GM23248 (cell line): ENCODE measurements at regions not wholly inside any gene's neighbourhood (a gene's known extent, or its start where the extent isn't known, plus 50 kb on each side); places are given as distances from the start of the nearest gene placed in this dataset.

ENCODE experiments used
- DNase-seq: peaks from one replicate; pipeline ENCODE4 v3.0.0-alpha.2; 2015
- H2AFZ ChIP-seq: fragments of 200-600 bp; sonication (generic); 2 replicates; pipeline ENCODE4 v1.6.1; 2016; ENCODE audit warnings: antibody characterized with exemption
- H3F3A ChIP-seq: fragments of 200-600 bp; sonication (generic); 2 replicates; pipeline ENCODE4 v1.6.1; 2016; ENCODE audit warnings: mild to moderate bottlenecking, antibody characterized with exemption, mixed run types; ENCODE audit not compliant: insufficient read depth
- H3K27ac ChIP-seq: fragments of 200-600 bp; sonication (generic); 2 replicates; pipeline ENCODE4 v1.5.1; 2016; ENCODE audit warnings: mild to moderate bottlenecking
- H3K27me3 ChIP-seq: fragments of 200-600 bp; sonication (generic); replicated peaks from 2 replicates; pipeline ENCODE4 v1.6.1; 2016; ENCODE audit warnings: mild to moderate bottlenecking; ENCODE audit not compliant: insufficient read depth
- H3K36me3 ChIP-seq: fragments of 200-600 bp; sonication (generic); 2 replicates; pipeline ENCODE4 v1.6.1; 2016; ENCODE audit warnings: low read depth, mild to moderate bottlenecking
- H3K4me1 ChIP-seq: fragments of 200-600 bp; sonication (generic); 2 replicates; pipeline ENCODE4 v1.6.1; 2016; ENCODE audit warnings: mild to moderate bottlenecking; ENCODE audit not compliant: insufficient read depth
- H3K4me2 ChIP-seq: fragments of 200-600 bp; sonication (generic); one replicate; pipeline ENCODE4 v1.6.1; 2016; ENCODE audit warnings: mild to moderate bottlenecking; ENCODE audit not compliant: unreplicated experiment
- H3K4me3 ChIP-seq: fragments of 200-600 bp; sonication (generic); 2 replicates; pipeline ENCODE4 v1.5.1; 2016; ENCODE audit warnings: mild to moderate bottlenecking
- H3K79me2 ChIP-seq: fragments of 200-600 bp; sonication (generic); 2 replicates; pipeline ENCODE4 v1.6.1; 2016; ENCODE audit warnings: mild to moderate bottlenecking; ENCODE audit not compliant: insufficient read depth
- H3K9ac ChIP-seq: fragments of 200-600 bp; sonication (generic); 2 replicates; pipeline ENCODE4 v1.6.1; 2016; ENCODE audit warnings: mild to moderate bottlenecking
- H3K9me2 ChIP-seq: fragments of 200-600 bp; sonication (generic); 2 replicates; pipeline ENCODE4 v1.6.1; 2016; ENCODE audit warnings: mixed run types, mild to moderate bottlenecking, moderate library complexity; ENCODE audit not compliant: insufficient read depth
- H3K9me3 ChIP-seq: fragments of 200-600 bp; sonication (generic); one replicate; pipeline ENCODE4 v1.6.1; 2017; ENCODE audit warnings: low read depth
- H4K20me1 ChIP-seq: fragments of 200-600 bp; sonication (generic); 2 replicates; pipeline ENCODE4 v1.6.0; 2016; ENCODE audit not compliant: insufficient read depth
- EZH2 ChIP-seq: fragments of 200-600 bp; sonication (generic); IDR thresholded peaks from 2 replicates; pipeline ENCODE4 v1.6.1; 2018; ENCODE audit warnings: antibody characterized with exemption, mild to moderate bottlenecking; ENCODE audit not compliant: insufficient read depth, poor library complexity, severe bottlenecking
- EZH2phosphoT487 ChIP-seq: fragments of 200-600 bp; sonication (generic); IDR thresholded peaks from 2 replicates; pipeline ENCODE4 v1.6.1; 2018; ENCODE audit warnings: antibody characterized with exemption, moderate library complexity, mild to moderate bottlenecking, low read depth; ENCODE audit not compliant: insufficient read depth
- WGBS, 2 experiments: methylation state at CpG; one replicate each; pipeline ENCODE4 v1.1.6; 2015 to 2017; ENCODE audit warnings: low lambda C conversion rate in 2 of 2, low coverage in 1 of 2; ENCODE audit errors: missing lambda C conversion rate in 2 of 2; 5-methylcytosine and 5-hydroxymethylcytosine counted together
- in situ Hi-C: fragments of 300-500 bp; cut with MboI; formaldehyde crosslinking; loops from 2 replicates; pipeline ENCODE4 v1.15.0; 2020

- H3K36me3 ChIP-seq, result no peaks in the 10 kb centered on the region
- H2AFZ ChIP-seq, result no peak overlapping the region
- no peaks in the 10 kb centered on the region for H3F3A ChIP-seq
- H3K27ac ChIP-seq, result no peak overlapping the region
- WGBS, 2 experiments, result 3 to 4% methylated on average over 1 of the region's 1 CpG
- H3K4me1 ChIP-seq, result no peaks in the 10 kb centered on the region
- no peak for TF ChIP-seq EZH2phosphoT487
- no peak for TF ChIP-seq EZH2
- H3K79me2 ChIP-seq, result no peaks in the 10 kb centered on the region
- no peaks in the 10 kb centered on the region for H3K27me3 ChIP-seq
- no peaks in the 10 kb centered on the region for H3K9me2 ChIP-seq
- no peak for DNase-seq
- no peak overlapping the region for H3K4me3 ChIP-seq
- in situ Hi-C loops, result no loop called here
- no peaks in the 10 kb centered on the region for H3K9me3 ChIP-seq
- no peak overlapping the region for H3K9ac ChIP-seq
- no peak overlapping the region for H3K4me2 ChIP-seq
- no peaks in the 10 kb centered on the region for H4K20me1 ChIP-seq
Observed at GRCh38 chr6:68158256-68158655, 476.8 kb upstream of the ADGRB3 start.

- Histone ChIP-seq H2AFZ (no peak overlapping the region), H3K9me3 (no peaks in the 10 kb centered on the region), H3K36me3 (no peaks in the 10 kb centered on the region), H3K9me2 (no peaks in the 10 kb centered on the region), H4K20me1 (no peaks in the 10 kb centered on the region), H3K27me3 (no peaks in the 10 kb centered on the region), H3F3A (no peaks in the 10 kb centered on the region), H3K79me2 (no peaks in the 10 kb centered on the region), H3K4me1 (no peaks in the 10 kb centered on the region), H3K27ac (no peak overlapping the region), H3K9ac (no peak overlapping the region), H3K4me2 (no peak overlapping the region), H3K4me3 (no peak overlapping the region)
- no peak for DNase-seq
- in situ Hi-C loops, result no loop called here
- TF ChIP-seq EZH2phosphoT487, result no peak
Observed at GRCh38 chr6:68144667-68145066, 490.4 kb upstream of the ADGRB3 start.

- H4K20me1 ChIP-seq, result no peaks in the 10 kb centered on the region
- no peak for DNase-seq
- no peaks in the 10 kb centered on the region for H3K9me3 ChIP-seq
- 13 to 20% methylated on average over 1 of the region's 1 CpG for WGBS, 2 experiments
- H3K4me1 ChIP-seq, result no peaks in the 10 kb centered on the region
- H3K9me2 ChIP-seq, result no peaks in the 10 kb centered on the region
- no peaks in the 10 kb centered on the region for H3K27me3 ChIP-seq
- no peak overlapping the region for H3K4me3 ChIP-seq
- no peaks in the 10 kb centered on the region for H3F3A ChIP-seq
- no peaks in the 10 kb centered on the region for H3K79me2 ChIP-seq
- no peak overlapping the region for H3K27ac ChIP-seq
- in situ Hi-C loops, result no loop called here
- no peaks in the 10 kb centered on the region for H3K36me3 ChIP-seq
- TF ChIP-seq EZH2phosphoT487 (no peak), EZH2 (no peak)
- no peak overlapping the region for H3K9ac ChIP-seq
- no peak overlapping the region for H3K4me2 ChIP-seq
- H2AFZ ChIP-seq, result no peak overlapping the region
Observed at GRCh38 chr6:68141190-68141589, 493.9 kb upstream of the ADGRB3 start.

GRCh38 chr6:68139130-68139529 lies 496.0 kb upstream of the ADGRB3 start:
- Histone ChIP-seq H3K36me3 (no peaks in the 10 kb centered on the region), H3K4me3 (no peak overlapping the region), H3K9ac (no peak overlapping the region), H3K27me3 (no peaks in the 10 kb centered on the region), H2AFZ (no peak overlapping the region), H3K9me3 (no peaks in the 10 kb centered on the region), H3K79me2 (no peaks in the 10 kb centered on the region), H3K27ac (no peak overlapping the region), H4K20me1 (no peaks in the 10 kb centered on the region), H3K4me2 (no peak overlapping the region), H3F3A (no peaks in the 10 kb centered on the region), H3K4me1 (no peaks in the 10 kb centered on the region), H3K9me2 (no peaks in the 10 kb centered on the region)
- in situ Hi-C loops, result no loop called here
- DNase-seq, result no peak
- WGBS, 2 experiments, result 14 to 25% methylated on average over 1 of the region's 1 CpG
- TF ChIP-seq EZH2phosphoT487 (no peak), EZH2 (no peak)

GRCh38 chr6:68134796-68135195 lies 500.3 kb upstream of the ADGRB3 start:
- Histone ChIP-seq H3K9ac (no peak overlapping the region), H3K27ac (no peak overlapping the region), H3K27me3 (no peaks in the 10 kb centered on the region), H3K4me3 (no peak overlapping the region), H3K79me2 (no peaks in the 10 kb centered on the region), H3K4me1 (no peaks in the 10 kb centered on the region), H3K9me2 (no peaks in the 10 kb centered on the region), H3K36me3 (no peaks in the 10 kb centered on the region), H3F3A (no peaks in the 10 kb centered on the region), H4K20me1 (no peaks in the 10 kb centered on the region), H2AFZ (no peak overlapping the region), H3K9me3 (no peaks in the 10 kb centered on the region), H3K4me2 (no peak overlapping the region)
- 39 to 47% methylated on average over 4 of the region's 4 CpGs for WGBS, 2 experiments
- TF ChIP-seq EZH2 (no peak), EZH2phosphoT487 (no peak)
- in situ Hi-C loops, result no loop called here
- DNase-seq, result no peak
